ENCODE measurements at regions not wholly inside any gene's neighbourhood (a gene's known extent, or its start where the extent isn't known, plus 50 kb on each side); places are given as distances from the start of the nearest gene placed in this dataset.

DNA sequence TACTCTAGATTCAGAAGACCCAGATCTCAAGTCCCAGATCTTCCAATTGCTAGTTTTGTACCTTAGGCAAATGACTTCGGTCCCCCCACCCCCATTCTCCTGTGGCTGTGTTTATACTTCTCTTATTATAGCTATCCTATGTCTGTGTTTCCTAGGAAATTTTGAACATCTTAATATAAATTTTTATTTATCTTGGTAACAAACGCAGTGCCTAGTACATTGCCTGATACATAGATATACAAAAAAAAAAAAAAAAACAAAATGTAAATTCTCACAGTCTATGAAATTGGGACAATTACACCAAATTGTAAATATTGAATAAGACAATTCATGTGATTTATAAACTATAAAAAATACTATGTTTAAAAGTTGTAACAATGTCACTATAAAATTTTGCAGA is 84.1 kb upstream of the SLC44A3 start:
- no peak for DNase-seq (ENCODE audit: low read depth, low spot score)
- peak overlapping the region; percentile 75 for H3K27ac ChIP-seq

DNA sequence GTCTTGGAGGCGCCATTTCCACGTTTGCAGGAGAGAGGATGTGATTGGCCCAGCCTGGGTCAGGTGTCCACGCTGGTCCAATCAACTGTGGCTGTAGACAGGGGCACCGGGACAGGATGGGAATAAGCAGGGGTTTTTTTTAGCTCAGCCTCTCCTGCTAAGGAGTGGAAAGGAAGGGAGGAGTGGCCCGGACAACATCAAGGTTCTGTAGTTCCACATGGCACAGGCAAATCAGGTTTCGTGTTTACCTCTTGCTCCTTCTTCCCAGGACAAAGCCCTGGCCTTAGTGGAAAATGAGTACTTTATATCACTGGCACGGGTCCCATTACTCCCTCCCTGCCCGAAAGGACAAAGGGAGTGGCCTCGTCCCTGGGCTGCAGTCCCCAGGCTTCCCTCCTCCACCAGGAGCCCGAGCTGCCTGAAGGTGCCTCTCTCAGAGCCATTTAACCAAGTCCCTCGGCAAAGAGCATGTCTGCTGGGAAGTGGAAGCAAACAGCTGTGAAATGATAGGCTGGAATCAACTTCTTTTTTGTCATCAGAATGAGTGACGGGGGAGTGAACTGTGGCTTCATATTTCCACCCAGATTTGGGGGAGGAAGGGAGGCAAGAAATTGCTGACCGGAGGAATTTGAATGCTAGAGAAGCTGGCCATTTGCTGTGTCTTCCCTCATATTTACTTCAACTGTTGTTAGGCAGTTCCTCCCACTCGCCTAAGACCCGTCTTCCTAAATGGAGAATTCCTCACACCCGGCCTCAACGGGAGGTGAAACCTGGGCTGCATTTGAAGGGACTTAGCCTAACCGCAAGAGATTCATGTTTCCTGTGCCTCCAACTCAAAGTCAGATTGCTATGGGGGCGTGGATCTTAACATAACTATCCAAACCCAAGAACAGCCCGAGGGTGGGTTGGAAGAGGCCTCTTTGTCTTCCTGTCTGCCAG is 84.9 kb upstream of the SLC44A3 start:
- H3K27ac ChIP-seq = peak overlapping the region; percentile 75
- DNase-seq (ENCODE audit: low read depth, low spot score) = no peak

DNA sequence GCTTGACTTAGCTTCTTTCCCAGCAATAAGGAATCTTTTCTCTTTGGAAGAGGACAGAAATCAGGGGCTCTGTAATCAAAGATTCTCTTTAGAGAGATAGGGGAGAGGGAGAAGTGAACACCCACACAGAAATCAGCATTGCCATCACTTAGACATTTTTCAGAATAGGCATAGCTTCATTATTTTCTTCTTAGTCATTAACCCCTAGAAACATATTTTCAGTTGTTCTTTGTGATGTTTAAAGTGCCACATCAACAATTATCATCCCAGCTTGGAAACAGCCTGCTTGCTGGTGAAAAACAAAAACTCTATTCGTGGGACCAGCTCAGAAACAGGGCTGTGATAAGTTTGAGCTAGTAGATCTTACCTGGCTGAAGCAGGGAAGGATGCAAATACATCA is 88.3 kb upstream of the SLC44A3 start:
- no peak for DNase-seq (ENCODE audit: low read depth, low spot score)
- H3K27ac ChIP-seq = no peak overlapping the region

DNA sequence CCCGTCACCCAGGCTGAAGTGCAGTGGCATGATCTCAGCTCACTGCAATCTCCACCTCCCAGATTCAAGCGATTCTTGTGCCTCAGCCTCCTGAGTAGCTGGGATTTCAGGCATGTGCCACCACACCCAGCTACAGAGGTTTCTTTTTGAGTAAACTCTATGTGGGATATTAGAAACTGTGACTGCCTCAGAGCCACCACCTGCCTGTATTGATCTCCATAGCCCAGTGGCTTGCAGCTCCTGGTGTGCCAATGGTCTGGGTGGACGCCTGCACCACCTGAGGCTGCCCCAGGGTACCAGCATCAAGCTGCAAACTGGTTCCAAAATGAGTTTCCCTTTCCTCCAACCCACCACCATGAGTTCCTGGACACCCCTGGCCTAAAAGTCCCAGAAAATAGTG is 89.7 kb upstream of the SLC44A3 start:
- DNase-seq (ENCODE audit: low read depth, low spot score) = no peak
- peak overlapping the region; percentile 12 for H3K27ac ChIP-seq

DNA sequence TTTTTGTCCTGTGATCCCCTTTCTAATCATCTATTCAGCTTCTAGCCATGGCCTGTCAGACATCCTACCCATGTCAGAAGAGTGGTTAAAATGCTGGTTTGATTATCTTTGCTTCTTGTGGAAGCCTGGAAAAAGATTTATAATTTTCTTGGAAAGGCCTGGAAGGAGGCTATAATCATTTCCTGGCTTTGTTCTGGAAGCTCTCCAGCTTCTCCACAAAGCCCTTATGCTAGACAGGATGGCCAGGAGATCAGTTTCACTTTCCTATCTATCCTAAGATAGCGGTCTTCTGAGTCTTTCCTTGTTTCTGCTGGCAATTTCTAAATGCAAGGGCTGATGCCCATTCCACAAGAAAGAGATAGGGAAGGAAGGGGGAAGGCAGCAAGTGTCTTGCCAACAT is 90.9 kb upstream of the SLC44A3 start:
- peak overlapping the region; percentile 81 for H3K27ac ChIP-seq

DNA sequence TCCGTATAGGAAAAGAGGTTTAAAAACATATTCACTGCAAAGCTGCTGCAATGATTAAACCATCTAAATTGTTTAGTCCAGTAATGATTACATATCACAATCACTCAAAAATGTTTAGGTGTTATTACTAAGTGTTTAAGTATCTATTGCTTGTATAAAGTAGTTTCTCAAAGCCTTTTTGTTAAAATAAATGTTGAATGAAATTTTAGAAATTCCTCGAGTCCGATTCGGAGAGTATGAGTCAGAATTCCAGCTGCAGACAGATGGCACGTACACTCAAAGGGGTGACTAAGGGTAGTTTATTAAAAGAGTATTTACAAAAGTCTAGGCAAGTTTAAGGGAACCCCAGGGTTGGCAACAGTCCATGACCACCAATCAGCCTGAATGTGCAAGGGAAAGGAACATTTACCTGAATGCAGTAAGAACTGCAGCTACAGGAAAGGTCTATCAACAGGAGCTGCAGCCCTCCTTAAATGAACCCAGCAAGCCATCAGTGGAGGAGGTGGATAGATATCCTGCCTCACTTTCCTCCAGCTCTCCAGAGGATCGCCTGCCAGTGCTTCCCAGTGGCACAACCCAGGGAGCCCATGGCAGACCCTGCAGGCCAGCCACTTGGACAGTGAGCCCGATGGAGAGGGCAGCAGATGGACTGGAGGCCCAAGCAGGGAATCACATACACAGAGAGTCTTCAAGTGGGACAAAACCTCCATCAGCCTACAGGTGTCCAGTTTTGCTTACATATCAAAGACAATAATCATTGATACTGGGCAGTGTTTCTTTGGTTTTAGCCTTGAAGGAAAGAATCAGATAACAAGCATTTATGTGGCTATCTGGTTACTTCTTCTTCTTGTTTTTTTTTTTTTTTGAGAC is 92.1 kb upstream of the SLC44A3 start:
- H3K27ac ChIP-seq = peak overlapping the region; percentile 81
- peak; percentile 91 for DNase-seq (ENCODE audit: low read depth, low spot score)

More for the DNA sequence above, 90.9 kb upstream of the SLC44A3 start:
- DNase-seq (ENCODE audit: low read depth, low spot score) = no peak

DNA sequence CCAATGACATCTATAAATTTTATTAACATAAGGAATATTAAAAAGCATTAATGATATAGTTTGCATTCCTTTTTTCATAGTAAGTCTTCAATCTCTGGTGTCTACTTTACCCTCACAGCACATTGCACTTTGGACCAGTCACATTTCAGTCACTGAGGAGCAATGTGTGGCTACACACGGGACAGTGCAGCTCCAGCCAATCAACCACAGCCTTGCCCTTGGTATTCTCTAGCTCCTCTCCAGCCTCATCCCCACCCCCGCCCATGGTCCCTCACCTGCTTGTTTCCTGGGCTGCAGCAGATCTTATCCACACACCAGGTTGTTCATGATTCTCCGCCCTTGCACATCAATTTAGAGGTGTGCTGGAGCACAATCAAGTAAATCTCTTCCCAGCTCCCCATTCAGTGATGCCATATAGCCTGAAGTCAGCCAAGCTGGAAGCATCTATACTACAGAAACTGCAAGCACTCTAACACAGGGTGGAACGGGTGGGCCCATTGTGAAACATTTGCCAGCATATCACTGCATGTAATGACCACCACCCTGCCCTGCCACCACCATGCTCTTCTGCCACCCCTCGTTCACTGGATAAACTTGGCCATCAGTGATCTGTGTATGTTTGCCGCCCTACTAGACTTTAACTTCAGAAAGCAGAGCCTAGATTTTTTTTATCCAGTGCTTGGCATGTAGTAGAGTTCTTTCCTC is 93.0 kb upstream of the SLC44A3 start:
- H3K27ac ChIP-seq = peak overlapping the region; percentile 81
- DNase-seq (ENCODE audit: low read depth, low spot score) = no peak

DNA sequence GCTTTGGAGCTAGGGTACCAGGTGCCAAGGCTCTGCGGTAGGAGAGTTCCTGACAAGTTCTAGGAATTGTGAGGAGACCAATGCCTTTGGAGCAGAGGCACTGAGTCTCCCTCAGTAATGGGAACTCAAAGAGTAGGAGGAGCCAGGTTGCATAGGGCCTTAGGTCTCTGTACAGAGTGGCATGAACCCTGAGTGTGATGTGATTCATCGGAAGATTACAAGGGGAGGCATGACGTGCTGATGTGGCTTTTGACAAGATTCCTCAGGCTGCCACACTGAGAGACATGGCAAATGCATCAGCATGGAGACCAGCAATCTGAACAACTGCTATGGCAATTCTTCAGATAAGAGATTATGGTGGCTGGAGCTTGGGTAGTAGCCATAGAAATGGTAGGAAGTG is 94.6 kb upstream of the SLC44A3 start:
- no peak for DNase-seq (ENCODE audit: low read depth, low spot score)
- no peak overlapping the region for H3K27ac ChIP-seq

DNA sequence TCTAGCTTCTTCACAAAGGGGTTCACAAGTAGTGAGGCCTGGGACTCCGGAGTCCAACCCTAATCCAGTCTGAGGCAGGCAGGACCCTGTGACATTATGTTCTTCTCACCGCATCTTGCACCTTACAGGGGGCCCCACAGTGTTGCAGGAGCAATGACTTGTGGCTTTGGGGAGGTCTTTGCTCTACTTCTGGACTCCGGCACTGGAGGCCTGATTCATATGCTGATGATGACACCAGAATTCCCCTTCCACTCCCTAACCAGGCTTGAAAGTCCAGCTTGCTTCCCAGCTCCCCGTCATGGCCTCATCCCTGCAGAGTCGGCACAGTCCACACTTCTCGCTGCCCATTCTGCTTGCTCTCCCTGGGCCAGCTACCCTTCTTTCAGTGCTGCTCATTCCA is 96.3 kb upstream of the SLC44A3 start:
- DNase-seq (ENCODE audit: low read depth, low spot score) = no peak

DNA sequence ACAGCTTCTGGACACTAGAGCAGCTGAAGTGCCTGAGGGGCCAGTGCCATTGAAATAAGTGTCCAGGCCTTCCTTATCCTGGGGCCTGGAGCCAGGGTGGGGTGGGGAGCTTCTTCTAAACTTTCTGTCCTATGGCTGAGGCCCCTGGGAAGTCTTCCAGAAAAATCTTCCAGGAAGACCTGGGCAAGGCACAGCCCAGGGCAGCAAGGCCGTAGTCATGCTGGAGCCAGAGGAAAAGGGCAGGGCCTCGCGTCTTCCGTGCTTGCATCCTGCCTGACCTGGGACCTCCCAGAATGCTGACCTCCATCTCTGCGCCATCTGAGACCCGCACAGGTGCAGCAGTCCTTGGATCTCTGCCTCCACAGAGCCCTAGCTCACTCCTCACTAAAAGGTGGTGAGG is 96.7 kb upstream of the SLC44A3 start:
- no peak for DNase-seq (ENCODE audit: low read depth, low spot score)

More for the DNA sequence above, 96.3 kb upstream of the SLC44A3 start:
- no peak overlapping the region for H3K27ac ChIP-seq

DNA sequence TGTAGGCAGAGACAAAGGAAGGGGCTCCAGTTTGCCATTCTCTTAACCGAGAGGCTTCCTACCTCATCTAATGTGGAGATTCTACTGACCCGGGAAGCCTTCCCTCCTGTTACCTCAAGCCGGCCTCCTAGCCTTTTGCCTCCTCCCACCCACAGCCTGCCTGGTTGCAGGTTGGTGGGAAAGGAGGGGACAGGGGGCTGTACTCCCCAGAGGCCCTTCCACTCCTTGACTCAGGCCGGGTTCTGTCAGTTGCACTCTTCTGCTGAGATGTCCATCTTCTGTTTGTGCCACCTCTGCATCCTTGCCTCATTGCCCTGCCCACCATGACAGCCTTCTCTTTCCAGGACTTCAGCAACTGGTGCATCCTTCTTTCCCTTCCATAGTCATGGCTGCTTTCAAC is 98.0 kb upstream of the SLC44A3 start:
- DNase-seq (ENCODE audit: low read depth, low spot score) = no peak
- no peak overlapping the region for H3K27ac ChIP-seq

More for the DNA sequence above, 96.7 kb upstream of the SLC44A3 start:
- no peak overlapping the region for H3K27ac ChIP-seq

DNA sequence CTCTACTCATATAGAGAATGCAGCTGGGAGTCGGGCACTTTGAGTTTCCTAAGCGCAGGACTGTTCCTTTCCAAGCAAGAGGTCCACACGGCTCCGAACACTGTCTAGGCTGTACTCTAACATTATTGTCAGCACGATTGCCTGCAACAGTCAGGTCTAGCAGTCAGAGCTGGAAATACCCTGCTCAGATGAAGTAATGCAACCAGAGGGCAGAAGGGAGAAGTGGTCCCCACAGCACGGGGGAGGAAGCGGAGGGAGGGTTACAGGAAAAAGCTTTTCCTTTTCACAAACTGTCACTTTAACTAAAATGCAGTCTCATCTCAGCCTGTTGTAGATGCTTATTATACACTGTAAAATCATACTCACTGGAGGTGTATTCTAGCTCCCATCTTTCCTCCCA is 98.9 kb upstream of the SLC44A3 start:
- DNase-seq (ENCODE audit: low read depth, low spot score) = no peak
- H3K27ac ChIP-seq = no peak overlapping the region

DNA sequence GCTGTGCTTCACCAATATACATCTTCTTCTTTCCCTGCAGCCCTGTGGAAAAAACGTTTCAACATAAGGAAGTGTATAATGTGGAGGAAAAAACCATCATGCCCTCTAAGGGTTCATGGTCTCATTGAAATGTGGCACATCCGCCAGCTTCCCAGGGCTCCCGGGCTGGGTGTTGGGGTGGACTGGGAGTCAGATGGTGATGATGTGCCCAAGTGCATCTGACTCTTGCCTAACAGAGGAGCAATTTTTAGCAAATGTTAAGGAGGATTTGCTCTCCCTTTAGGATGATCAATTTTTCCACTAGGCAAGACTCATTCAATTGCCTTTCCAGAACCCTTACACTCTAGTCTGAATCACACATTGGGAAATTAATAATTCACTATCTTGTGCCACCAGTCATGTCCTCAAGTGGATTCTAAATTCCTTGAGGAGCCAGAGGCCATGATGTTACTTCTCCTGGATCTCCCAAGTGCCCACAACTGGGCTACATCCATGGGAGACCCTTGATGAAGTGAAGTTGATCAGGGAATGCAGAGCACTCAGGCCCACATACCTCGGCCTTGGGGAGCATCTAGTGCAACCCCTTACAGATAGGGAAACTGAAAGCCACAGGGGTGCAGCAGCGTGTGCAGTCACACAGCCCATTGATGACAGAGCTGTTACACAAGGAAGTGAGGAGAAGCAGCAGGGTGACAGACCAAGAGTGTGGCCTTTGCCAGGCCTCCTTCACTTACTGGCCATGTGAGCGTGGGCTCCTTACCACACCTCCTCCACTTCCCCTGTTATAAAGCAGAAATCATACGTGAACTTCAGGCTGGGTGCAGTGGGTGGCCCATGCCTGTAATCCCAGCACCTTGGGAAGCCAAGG is 100.0 kb upstream of the SLC44A3 start:
- DNase-seq (ENCODE audit: low read depth, low spot score) = no peak

DNA sequence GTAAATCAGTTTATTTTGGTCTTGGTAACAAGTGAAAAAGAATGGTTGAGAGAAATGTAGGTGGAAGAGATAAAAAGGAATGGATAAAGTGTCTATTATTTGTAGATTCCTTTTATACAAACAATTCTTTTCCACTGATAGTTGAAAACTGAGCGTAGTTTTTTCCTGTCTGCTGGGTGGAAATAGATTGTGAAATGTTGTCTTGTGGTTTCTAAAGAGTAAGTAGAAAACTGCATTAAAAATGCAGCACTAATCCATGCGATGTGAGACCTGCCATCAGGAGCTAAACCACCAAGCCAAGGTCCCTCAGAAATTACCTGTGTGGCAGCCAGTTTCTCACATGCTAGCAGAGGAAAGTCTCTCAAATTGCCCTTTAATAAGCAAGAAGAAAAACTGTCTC is 103.2 kb upstream of the SLC44A3 start:
- no peak for DNase-seq (ENCODE audit: low read depth, low spot score)
- no peak overlapping the region for H3K27ac ChIP-seq

More for the DNA sequence above, 100.0 kb upstream of the SLC44A3 start:
- no peak overlapping the region for H3K27ac ChIP-seq

DNA sequence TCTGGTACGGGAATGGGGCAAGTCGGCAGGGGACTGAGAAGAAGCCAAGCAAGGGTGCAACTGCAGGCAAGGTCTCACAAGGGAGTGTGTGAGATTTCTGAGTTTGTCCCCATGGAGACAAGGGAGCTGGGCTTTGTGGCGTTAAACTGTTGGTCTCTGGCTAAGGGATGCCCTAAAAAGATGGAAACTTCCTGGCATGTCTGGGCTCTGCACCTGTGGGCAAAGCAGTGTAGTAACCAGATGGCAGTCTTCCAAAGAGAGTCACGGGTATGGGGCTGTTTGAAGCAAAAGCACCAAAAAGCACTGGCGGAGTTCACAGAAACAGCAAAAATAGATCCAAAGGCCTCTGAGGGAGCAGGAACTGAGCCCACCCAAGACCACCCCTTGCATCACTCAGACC is 104.8 kb upstream of the SLC44A3 start:
- no peak for DNase-seq (ENCODE audit: low read depth, low spot score)
- H3K27ac ChIP-seq = no peak overlapping the region

DNA sequence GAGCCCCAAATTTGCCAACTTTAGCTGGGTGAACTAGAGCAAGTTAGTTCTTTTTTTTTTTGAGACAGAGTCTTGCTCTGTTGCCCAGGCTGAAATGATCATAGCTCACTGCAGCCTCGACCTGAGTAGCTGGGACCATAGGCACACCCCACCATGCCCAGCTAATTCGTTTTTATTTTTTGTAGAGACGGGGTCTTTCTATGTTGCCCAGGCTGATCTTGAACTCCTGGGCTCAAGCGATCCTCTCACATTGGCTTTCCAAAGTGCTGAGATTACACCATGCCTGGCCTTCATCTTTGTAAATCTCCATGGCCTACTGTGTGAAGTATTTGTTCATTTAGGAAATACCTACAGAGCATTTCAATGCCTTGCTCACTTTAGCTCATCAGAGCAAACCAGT is 105.6 kb upstream of the SLC44A3 start:
- H3K27ac ChIP-seq = peak overlapping the region; percentile 81

DNA sequence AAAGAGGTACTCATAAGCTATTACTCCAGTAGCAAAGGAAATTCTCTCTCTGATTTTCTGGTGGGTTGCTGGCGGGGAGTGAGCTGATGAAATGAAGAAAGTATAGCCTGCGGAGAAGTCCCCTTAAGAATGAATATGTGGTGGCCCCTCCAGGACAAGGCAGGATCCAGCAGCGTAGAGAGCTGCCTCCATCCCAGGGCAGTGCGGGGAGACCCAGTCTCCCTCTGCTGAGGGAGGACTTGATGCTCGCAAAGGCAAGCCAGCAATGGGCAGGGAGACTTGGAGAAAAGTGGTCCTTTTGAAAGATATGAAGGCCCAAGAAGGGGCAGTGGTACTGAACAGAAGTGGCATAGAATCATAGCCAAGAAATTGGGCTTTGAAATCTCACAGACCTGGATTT is 106.0 kb upstream of the SLC44A3 start:
- DNase-seq (ENCODE audit: low read depth, low spot score) = no peak
- H3K27ac ChIP-seq = peak overlapping the region; percentile 81

More for the DNA sequence above, 105.6 kb upstream of the SLC44A3 start:
- DNase-seq (ENCODE audit: low read depth, low spot score) = no peak

DNA sequence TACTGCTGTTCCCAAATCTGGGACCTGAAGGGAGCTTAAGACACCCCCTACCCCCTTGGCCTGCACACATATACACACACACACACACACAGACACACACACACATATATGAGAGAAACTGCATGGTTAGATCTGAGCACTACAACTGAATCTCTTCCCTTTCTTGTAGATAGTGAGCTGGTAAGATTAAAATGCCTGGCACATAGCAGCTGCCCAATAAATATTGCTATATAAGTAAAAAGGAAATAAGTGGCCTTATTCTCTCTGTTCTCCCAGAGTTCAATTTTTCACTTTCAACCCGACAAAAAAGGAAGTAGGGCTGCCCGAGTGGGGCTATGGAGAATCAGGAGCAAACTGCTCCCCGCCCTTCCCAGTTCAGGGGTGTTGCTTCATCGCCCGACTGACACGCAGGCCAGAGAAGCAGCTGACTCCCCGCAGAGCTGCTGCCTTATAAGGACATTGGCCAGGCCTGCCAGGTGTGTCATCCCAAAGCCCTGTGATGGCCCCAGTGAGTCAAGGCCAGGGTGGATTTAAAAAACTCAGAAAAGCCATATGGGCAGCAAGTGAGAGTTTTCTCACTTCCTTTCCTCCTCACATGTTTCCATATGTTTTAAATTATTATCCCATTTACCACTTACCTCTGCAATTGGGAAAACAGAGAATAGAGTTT is 106.5 kb upstream of the SLC44A3 start:
- H3K27ac ChIP-seq = peak overlapping the region; percentile 81
- DNase-seq (ENCODE audit: low read depth, low spot score) = peak; percentile 94
